A673 (cell line): ENCODE measurements at regions not wholly inside any gene's neighbourhood (a gene's known extent, or its start where the extent isn't known, plus 50 kb on each side); places are given as distances from the start of the nearest gene placed in this dataset.

Source experiments
- BruUV-seq: library from RNA; stranded (reverse); fragments of 400-500 nt; replicated peaks from 2 replicates; lab custom pipeline; 2021; lab: Mats Ljungman, UMichigan
- CTCF ChIA-PET: fragments of 300-600 bp; sonication (Branson Sonifier 250); formaldehyde crosslinking; loops from one replicate; lab custom pipeline; 2022; ENCODE audit warnings: antibody characterized with exemption; lab: Charles Lee
- POLR2A ChIA-PET: fragments of 300-600 bp; sonication (Branson Sonifier 250); formaldehyde crosslinking; loops from one replicate; lab custom pipeline; 2022; ENCODE audit warnings: antibody characterized with exemption; ENCODE audit not compliant: low non-redundant PET; lab: Charles Lee
- DNase-seq: peaks from one replicate; pipeline ENCODE4 v3.0.0-alpha.2; 2015; ENCODE audit warnings: low spot score
- H3K27ac ChIP-seq: fragments of 200-600 bp; sonication (generic); 2 replicates; pipeline ENCODE4 v1.5.1; 2016; ENCODE audit warnings: mixed run types, low read depth, mild to moderate bottlenecking, mixed read lengths, antibody characterized with exemption, low read length; ENCODE audit not compliant: poor library complexity, severe bottlenecking
- H3K27me3 ChIP-seq: fragments of 200-600 bp; sonication (generic); replicated peaks from 2 replicates; pipeline ENCODE4 v1.6.1; 2017; ENCODE audit warnings: mixed run types, low read depth, mild to moderate bottlenecking, mixed read lengths, antibody characterized with exemption, low read length; ENCODE audit not compliant: insufficient read depth, poor library complexity
- H3K36me3 ChIP-seq: fragments of 200-600 bp; sonication (generic); 2 replicates; pipeline ENCODE4 v1.6.1; 2016; ENCODE audit warnings: mixed run types, mild to moderate bottlenecking, mixed read lengths, antibody characterized with exemption, low read length; ENCODE audit not compliant: insufficient read depth, poor library complexity, severe bottlenecking
- H3K4me1 ChIP-seq: fragments of 200-600 bp; sonication (generic); 2 replicates; pipeline ENCODE4 v1.6.1; 2017; ENCODE audit warnings: mixed run types, mild to moderate bottlenecking, mixed read lengths, antibody characterized with exemption, low read length; ENCODE audit not compliant: insufficient read depth, poor library complexity, severe bottlenecking
- H3K4me3 ChIP-seq: fragments of 200-600 bp; sonication (generic); 2 replicates; pipeline ENCODE4 v1.5.1; 2016; ENCODE audit warnings: low read depth, mixed run types, mild to moderate bottlenecking, mixed read lengths, low read length; ENCODE audit not compliant: poor library complexity, severe bottlenecking
- H3K9me3 ChIP-seq: fragments of 200-600 bp; sonication (generic); 2 replicates; pipeline ENCODE4 v1.6.1; 2016; ENCODE audit warnings: mixed run types, low read depth, mild to moderate bottlenecking, mixed read lengths, antibody characterized with exemption, low read length; ENCODE audit not compliant: poor library complexity, severe bottlenecking
- CTCF ChIP-seq: fragments of 300-800, 200-600 bp; sonication (generic); conservative IDR thresholded peaks from 2 replicates; pipeline ENCODE4 v1.5.1; 2017; ENCODE audit warnings: low read depth, mild to moderate bottlenecking, antibody characterized with exemption, low read length, moderate library complexity, mixed read lengths
- EZH2 ChIP-seq: fragments of 200-600 bp; sonication (generic); IDR thresholded peaks from 2 replicates; pipeline ENCODE4 v1.6.1; 2017; ENCODE audit warnings: borderline replicate concordance, low read depth, mild to moderate bottlenecking, mixed read lengths, antibody characterized with exemption, low read length; ENCODE audit not compliant: poor library complexity, severe bottlenecking
- intact Hi-C: fragments of 100-400 bp; cut with micrococcal nuclease; formaldehyde crosslinking; loops from one replicate; pipeline ENCODE4 v1.10.0; 2022; ENCODE audit not compliant: unreplicated experiment

DNA sequence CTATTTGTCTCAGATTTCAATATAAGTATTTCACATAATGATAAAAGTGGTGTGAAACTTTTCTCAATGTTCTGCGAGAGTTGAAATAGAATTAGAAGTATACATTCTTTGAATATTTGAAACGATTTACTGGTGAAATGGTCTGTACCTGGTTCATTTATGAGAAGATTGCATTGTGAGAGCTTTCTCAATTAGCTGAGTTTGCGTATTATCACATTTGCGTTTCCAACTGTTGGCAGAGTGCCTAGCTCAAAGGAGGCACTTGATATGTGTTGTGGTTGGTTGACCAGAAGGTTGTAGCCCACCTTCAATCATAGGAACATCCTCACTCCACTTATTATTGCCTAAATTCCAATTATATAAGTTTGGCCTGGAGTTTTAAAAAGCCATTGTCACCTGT, 58.8 kb upstream of the EXOC2 start:
- Histone ChIP-seq H3K27me3 (peaks cover 7% of the 10 kb centered on the region), H3K36me3 (no peaks in the 10 kb centered on the region), H3K4me1 (no peaks in the 10 kb centered on the region), H3K27ac (no peak overlapping the region), H3K9me3 (no peaks in the 10 kb centered on the region), H3K4me3 (no peak overlapping the region)
- ChIA-PET CTCF (no interaction called here), POLR2A (no interaction called here)
- no peak for DNase-seq
- intact Hi-C loops: no loop called here
- no TSS peak for BruUV-seq
- no peak for TF ChIP-seq CTCF
- no peak for TF ChIP-seq EZH2

GRCh38 chr6:747921-748320, 55.0 kb upstream of the EXOC2 start:
- Histone ChIP-seq H3K4me1 (no peaks in the 10 kb centered on the region), H3K27me3 (peaks cover 7% of the 10 kb centered on the region), H3K4me3 (no peak overlapping the region), H3K9me3 (no peaks in the 10 kb centered on the region), H3K27ac (no peak overlapping the region), H3K36me3 (no peaks in the 10 kb centered on the region)
- POLR2A ChIA-PET: interaction anchor here (0.6 kb wide), 1 partner anchor 52 kb away, joined by 9 read pairs; no protein-coding TSS in a partner anchor
- CTCF ChIA-PET: no interaction called here
- TF ChIP-seq CTCF (no peak), EZH2 (no peak)
- intact Hi-C loops: no loop called here
- DNase-seq: no peak
- no TSS peak for BruUV-seq

GRCh38 chr6:747028-747427, 54.1 kb upstream of the EXOC2 start:
- Histone ChIP-seq H3K36me3 (no peaks in the 10 kb centered on the region), H3K4me3 (no peak overlapping the region), H3K27me3 (peaks cover 7% of the 10 kb centered on the region), H3K27ac (no peak overlapping the region), H3K4me1 (no peaks in the 10 kb centered on the region), H3K9me3 (no peaks in the 10 kb centered on the region)
- TF ChIP-seq EZH2 (no peak), CTCF (no peak)
- intact Hi-C loops: no loop called here
- BruUV-seq: no TSS peak
- POLR2A ChIA-PET: no interaction called here
- CTCF ChIA-PET: no interaction called here
- DNase-seq: no peak
